ENCODE measurements at regions not wholly inside any gene's neighbourhood (a gene's known extent, or its start where the extent isn't known, plus 50 kb on each side); places are given as distances from the start of the nearest gene placed in this dataset.

- Histone ChIP-seq H3K4me3 (ENCODE audit: low read length) (no peak overlapping the region), H3K27ac (ENCODE audit: low read depth in 1 of 2, low read length in 2 of 2) (no peak overlapping the region), H3K4me1 (ENCODE audit: insufficient read depth, low read length) (peaks cover 24% of the 10 kb centered on the region), H3K27me3 (ENCODE audit: control insufficient read depth in 1 of 2, insufficient read depth in 2 of 2, low read length in 2 of 2) (no peaks in the 10 kb centered on the region), H3K36me3 (ENCODE audit: insufficient read depth, low read length) (no peaks in the 10 kb centered on the region), H3K9me3 (ENCODE audit: control insufficient read depth in 1 of 2, insufficient read depth in 1 of 2, low read length in 2 of 2) (no peaks in the 10 kb centered on the region)
- H3K36me3 Mint-ChIP-seq (ENCODE audit: low read depth): no peaks in the 10 kb centered on the region
- H3K4me3 Mint-ChIP-seq: no peak overlapping the region
- peaks cover 50% of the 10 kb centered on the region for H3K4me1 Mint-ChIP-seq (ENCODE audit: low read depth)
- ChIA-PET CTCF (no interaction called here), POLR2A (no interaction called here)
- H3K27ac Mint-ChIP-seq: no peak overlapping the region
- no peaks in the 10 kb centered on the region for H3K9me3 Mint-ChIP-seq
- no peak for ATAC-seq (ENCODE audit: poor library complexity)
- H3K27me3 Mint-ChIP-seq: no peaks in the 10 kb centered on the region
- intact Hi-C loops (cut with DNase I, micrococcal nuclease): loop anchor here (2.0 kb wide), 1 partner anchor 18 kb away; no protein-coding TSS in a partner anchor
- TF ChIP-seq, protein P1, sequence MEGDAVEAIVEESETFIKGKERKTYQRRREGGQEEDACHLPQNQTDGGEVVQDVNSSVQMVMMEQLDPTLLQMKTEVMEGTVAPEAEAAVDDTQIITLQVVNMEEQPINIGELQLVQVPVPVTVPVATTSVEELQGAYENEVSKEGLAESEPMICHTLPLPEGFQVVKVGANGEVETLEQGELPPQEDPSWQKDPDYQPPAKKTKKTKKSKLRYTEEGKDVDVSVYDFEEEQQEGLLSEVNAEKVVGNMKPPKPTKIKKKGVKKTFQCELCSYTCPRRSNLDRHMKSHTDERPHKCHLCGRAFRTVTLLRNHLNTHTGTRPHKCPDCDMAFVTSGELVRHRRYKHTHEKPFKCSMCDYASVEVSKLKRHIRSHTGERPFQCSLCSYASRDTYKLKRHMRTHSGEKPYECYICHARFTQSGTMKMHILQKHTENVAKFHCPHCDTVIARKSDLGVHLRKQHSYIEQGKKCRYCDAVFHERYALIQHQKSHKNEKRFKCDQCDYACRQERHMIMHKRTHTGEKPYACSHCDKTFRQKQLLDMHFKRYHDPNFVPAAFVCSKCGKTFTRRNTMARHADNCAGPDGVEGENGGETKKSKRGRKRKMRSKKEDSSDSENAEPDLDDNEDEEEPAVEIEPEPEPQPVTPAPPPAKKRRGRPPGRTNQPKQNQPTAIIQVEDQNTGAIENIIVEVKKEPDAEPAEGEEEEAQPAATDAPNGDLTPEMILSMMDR (IDR thresholded peaks at IDR 0.05): no peak
- DNase-seq: no peak
Measured at GRCh38 chr7:142503036-142503435, 245.2 kb upstream of the PRSS58 start.

- H3K9me3 ChIP-seq (ENCODE audit: control insufficient read depth in 1 of 2, insufficient read depth in 1 of 2, low read length in 2 of 2): no peaks in the 10 kb centered on the region
- DNase-seq: no peak
- ChIA-PET CTCF (interaction anchor here (1.3 to 2.1 kb wide), 4 partner anchors 15 to 34 kb away, joined by 3 to 5 read pairs (median 4); no protein-coding TSS in a partner anchor), POLR2A (interaction anchor here (2.5 kb wide), 1 partner anchor 38 kb away, joined by 8 read pairs; no protein-coding TSS in a partner anchor)
- ATAC-seq (ENCODE audit: poor library complexity): no peak
- Mint-ChIP-seq H3K27ac (peak overlapping the region; percentile 96), H3K4me1 (ENCODE audit: low read depth) (peaks cover 50% of the 10 kb centered on the region), H3K4me3 (no peak overlapping the region), H3K27me3 (no peaks in the 10 kb centered on the region), H3K9me3 (no peaks in the 10 kb centered on the region), H3K36me3 (ENCODE audit: low read depth) (no peaks in the 10 kb centered on the region)
- TF ChIP-seq, protein P1 (IDR thresholded peaks at IDR 0.05): no peak
- no peak overlapping the region for H3K27ac ChIP-seq (ENCODE audit: low read depth in 1 of 2, low read length in 2 of 2)
- no peaks in the 10 kb centered on the region for H3K36me3 ChIP-seq (ENCODE audit: insufficient read depth, low read length)
- peaks cover 26% of the 10 kb centered on the region for H3K4me1 ChIP-seq (ENCODE audit: insufficient read depth, low read length)
- H3K27me3 ChIP-seq (ENCODE audit: control insufficient read depth in 1 of 2, insufficient read depth in 2 of 2, low read length in 2 of 2): no peaks in the 10 kb centered on the region
- intact Hi-C loops (cut with DNase I, micrococcal nuclease): no loop called here
- H3K4me3 ChIP-seq (ENCODE audit: low read length): no peak overlapping the region
Measured at GRCh38 chr7:142501434-142501833, 243.6 kb upstream of the PRSS58 start.

DNA sequence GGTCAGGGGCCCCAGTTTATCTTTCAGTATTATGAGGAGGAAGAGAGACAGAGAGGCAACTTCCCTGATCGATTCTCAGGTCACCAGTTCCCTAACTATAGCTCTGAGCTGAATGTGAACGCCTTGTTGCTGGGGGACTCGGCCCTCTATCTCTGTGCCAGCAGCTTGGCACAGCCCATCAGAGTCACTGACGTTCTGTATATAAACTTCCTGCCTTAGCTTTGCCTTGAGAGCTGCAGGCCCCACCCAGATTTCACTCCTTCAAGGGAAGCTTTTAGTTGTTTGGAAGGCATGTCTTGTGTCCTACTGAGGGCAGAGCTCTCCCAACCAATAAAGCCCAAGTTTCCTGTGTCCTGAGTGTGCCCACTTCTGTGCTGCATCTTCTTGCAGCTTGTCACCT, 242.5 kb upstream of the PRSS58 start:
- CTCF ChIA-PET: interaction anchor here (1.0 to 2.1 kb wide), 4 partner anchors 17 to 35 kb away, joined by 3 to 5 read pairs (median 4); no protein-coding TSS in a partner anchor
- intact Hi-C loops (cut with DNase I, micrococcal nuclease): no loop called here
- peak overlapping the region; percentile 96 for H3K27ac Mint-ChIP-seq
- H3K36me3 ChIP-seq (ENCODE audit: insufficient read depth, low read length): no peaks in the 10 kb centered on the region
- no peaks in the 10 kb centered on the region for H3K9me3 ChIP-seq (ENCODE audit: control insufficient read depth in 1 of 2, insufficient read depth in 1 of 2, low read length in 2 of 2)
- no peaks in the 10 kb centered on the region for H3K27me3 Mint-ChIP-seq
- ATAC-seq (ENCODE audit: poor library complexity): peak; percentile 91
- TF ChIP-seq, protein P1 (IDR thresholded peaks at IDR 0.05): no peak
- peaks cover 54% of the 10 kb centered on the region for H3K4me1 Mint-ChIP-seq (ENCODE audit: low read depth)
- POLR2A ChIA-PET: interaction anchor here (0.6 to 2.5 kb wide), 9 partner anchors 9 to 760 kb away, joined by 3 to 8 read pairs (median 6); no protein-coding TSS in a partner anchor
- no peaks in the 10 kb centered on the region for H3K27me3 ChIP-seq (ENCODE audit: control insufficient read depth in 1 of 2, insufficient read depth in 2 of 2, low read length in 2 of 2)
- peak in 9 of 14 experiments; percentile 17 to 59 (median 42) for DNase-seq
- H3K36me3 Mint-ChIP-seq (ENCODE audit: low read depth): no peaks in the 10 kb centered on the region
- H3K4me1 ChIP-seq (ENCODE audit: insufficient read depth, low read length): peaks cover 28% of the 10 kb centered on the region
- no peaks in the 10 kb centered on the region for H3K9me3 Mint-ChIP-seq
- peak overlapping the region; percentile 25 for H3K4me3 ChIP-seq (ENCODE audit: low read length)
- peak overlapping the region; percentile 86 for H3K4me3 Mint-ChIP-seq
- H3K27ac ChIP-seq (ENCODE audit: low read depth in 1 of 2, low read length in 2 of 2): peak overlapping the region; percentile 40 to 77
